Stimulated activated CD4-positive, alpha-beta T cell treated with anti-CD3 and anti-CD28 coated beads, Interleukin-1b, Interleukin-23, amount 100 ng/mL, for 24 hours (primary cell): ENCODE measurements at regions not wholly inside any gene's neighbourhood (a gene's known extent, or its start where the extent isn't known, plus 50 kb on each side); places are given as distances from the start of the nearest gene placed in this dataset.
"Not testable (repeated sequence)": the region's sequence is repeated elsewhere in the genome, so short reads cannot be mapped to it uniquely, and the experiment has no call there.

Experiments
- DNase-seq, 4 experiments: peaks; one replicate each; pipeline ENCODE4 v3.0.0-alpha.2; 2020; ENCODE audit warnings: low read depth in 4 of 4, low spot score in 1 of 4

- no peak for DNase-seq
Observed at GRCh38 chr5:27963050-27963783, 924.8 kb upstream of the CDH9 start.

GRCh38 chr5:27962198-27962597 lies 923.8 kb upstream of the CDH9 start:
- DNase-seq: no peak

GRCh38 chr5:27947088-27947487 lies 908.7 kb upstream of the CDH9 start:
- DNase-seq: no peak

GRCh38 chr5:27944471-27944870 lies 906.1 kb upstream of the CDH9 start:
- DNase-seq: no peak

- no peak for DNase-seq
Observed at GRCh38 chr5:27938989-27939388, 900.6 kb upstream of the CDH9 start.

- no peak for DNase-seq
Observed at GRCh38 chr5:27928060-27928459, 889.7 kb upstream of the CDH9 start.

GRCh38 chr5:27911216-27911615 lies 872.8 kb upstream of the CDH9 start:
- DNase-seq: no peak

- no peak for DNase-seq
Observed at GRCh38 chr5:27908341-27908740, 870.0 kb upstream of the CDH9 start.

- DNase-seq: no peak
Observed at GRCh38 chr5:27906931-27907601, 868.7 kb upstream of the CDH9 start.

- no peak for DNase-seq
Observed at GRCh38 chr5:27906481-27906880, 868.1 kb upstream of the CDH9 start.

GRCh38 chr5:27900761-27901160 lies 862.4 kb upstream of the CDH9 start:
- DNase-seq: no peak

- no peak for DNase-seq
Observed at GRCh38 chr5:27876071-27876470, 837.7 kb upstream of the CDH9 start.

GRCh38 chr5:27875148-27875547 lies 836.8 kb upstream of the CDH9 start:
- no peak for DNase-seq

GRCh38 chr5:27868292-27868691 lies 829.9 kb upstream of the CDH9 start:
- no peak for DNase-seq

GRCh38 chr5:27855491-27855890 lies 817.1 kb upstream of the CDH9 start:
- no peak for DNase-seq

- DNase-seq: no peak
Observed at GRCh38 chr5:27854243-27854852, 816.0 kb upstream of the CDH9 start.

GRCh38 chr5:27845248-27845647 lies 806.9 kb upstream of the CDH9 start:
- DNase-seq: no peak

GRCh38 chr5:27836704-27837103 lies 798.3 kb upstream of the CDH9 start:
- not testable (repeated sequence) for DNase-seq

GRCh38 chr5:27832886-27833285 lies 794.5 kb upstream of the CDH9 start:
- no peak for DNase-seq

- no peak for DNase-seq
Observed at GRCh38 chr5:27830546-27830945, 792.2 kb upstream of the CDH9 start.

GRCh38 chr5:27821681-27822080 lies 783.3 kb upstream of the CDH9 start:
- DNase-seq: no peak

GRCh38 chr5:27818888-27819287 lies 780.5 kb upstream of the CDH9 start:
- no peak for DNase-seq
